COLO829 (cell line): ENCODE measurements at regions not wholly inside any gene's neighbourhood (a gene's known extent, or its start where the extent isn't known, plus 50 kb on each side); places are given as distances from the start of the nearest gene placed in this dataset.
"Not testable (repeated sequence)": the region's sequence is repeated elsewhere in the genome, so short reads cannot be mapped to it uniquely, and the experiment has no call there.

Experiments
- DNase-seq: peaks from one replicate; pipeline ENCODE4 v3.0.0; 2012; ENCODE audit warnings: low spot score

GRCh38 chr6:137806914-137807682 lies 60.0 kb upstream of the TNFAIP3 start:
- DNase-seq = no peak

GRCh38 chr6:137808191-137808590 lies 58.9 kb upstream of the TNFAIP3 start:
- peak; percentile 53 for DNase-seq

- peak; percentile 60 for DNase-seq
Measured at GRCh38 chr6:137808836-137809315, 58.2 kb upstream of the TNFAIP3 start.

GRCh38 chr6:137809895-137810553 lies 57.0 kb upstream of the TNFAIP3 start:
- DNase-seq = not testable (repeated sequence)

- no peak for DNase-seq
Measured at GRCh38 chr6:137810554-137811120, 56.4 kb upstream of the TNFAIP3 start.

- DNase-seq = peak; percentile 88
Measured at GRCh38 chr6:137811121-137811915, 55.7 kb upstream of the TNFAIP3 start.

- no peak for DNase-seq
Measured at GRCh38 chr6:137811916-137812553, 55.0 kb upstream of the TNFAIP3 start.

GRCh38 chr6:137813308-137813970 lies 53.6 kb upstream of the TNFAIP3 start:
- DNase-seq = no peak

- DNase-seq = not testable (repeated sequence)
Measured at GRCh38 chr6:137814030-137814429, 53.0 kb upstream of the TNFAIP3 start.

- DNase-seq = no peak
Measured at GRCh38 chr6:137815692-137816091, 51.4 kb upstream of the TNFAIP3 start.

- DNase-seq = no peak
Measured at GRCh38 chr6:137816133-137816579, 50.9 kb upstream of the TNFAIP3 start.

- no peak for DNase-seq
Measured at GRCh38 chr6:137816688-137817618, 50.1 kb upstream of the TNFAIP3 start.
